HG03342 (cell line): ENCODE measurements at regions not wholly inside any gene's neighbourhood (a gene's known extent, or its start where the extent isn't known, plus 50 kb on each side); places are given as distances from the start of the nearest gene placed in this dataset.

Experiments used
- ATAC-seq: cut with Tn5 transposase; IDR thresholded peaks from one replicate; pipeline ENCODE4 v1.9.1; 2021; ENCODE audit warnings: mild to moderate bottlenecking, moderate library complexity; ENCODE audit not compliant: unreplicated experiment

DNA sequence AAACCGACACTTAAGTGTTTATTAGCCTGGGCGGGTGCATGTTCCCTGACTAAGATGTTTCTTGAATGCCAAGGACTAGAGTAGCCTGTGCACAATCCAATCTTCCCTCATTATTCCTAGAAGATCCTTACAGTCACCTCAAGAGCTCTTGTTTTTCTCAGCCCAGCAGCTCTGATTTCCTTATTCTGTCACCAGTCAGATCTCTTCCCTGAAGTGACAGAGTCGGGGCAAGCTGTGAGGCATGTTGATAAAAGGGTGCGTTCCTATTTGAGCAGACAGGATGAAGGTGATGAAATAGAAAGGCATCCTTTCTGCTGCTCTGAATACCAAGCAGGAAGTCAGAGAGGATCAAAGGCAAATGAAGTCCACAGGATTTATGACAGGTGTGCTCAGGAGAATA is 125.6 kb upstream of the MCTP2 start:
- no peak for ATAC-seq

DNA sequence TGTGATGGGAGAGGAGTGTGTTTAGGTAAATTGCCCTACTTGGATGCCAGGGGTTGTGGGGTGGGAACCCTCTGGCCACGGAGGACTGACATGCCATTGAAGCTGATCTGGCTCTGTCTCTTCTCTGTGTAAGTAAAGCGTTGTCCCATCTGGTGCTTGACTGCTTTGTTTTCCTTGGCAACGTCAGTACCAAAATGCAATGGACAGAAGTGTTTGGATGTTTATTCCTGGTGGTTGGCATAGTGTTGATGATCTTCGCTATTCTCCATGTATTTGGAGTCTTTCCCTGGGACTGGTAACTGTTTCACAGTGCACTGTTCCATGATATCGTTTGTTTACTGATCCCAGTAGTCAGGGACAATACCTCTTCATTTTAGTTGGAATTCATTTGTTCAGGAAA is 130.5 kb upstream of the MCTP2 start:
- no peak for ATAC-seq

DNA sequence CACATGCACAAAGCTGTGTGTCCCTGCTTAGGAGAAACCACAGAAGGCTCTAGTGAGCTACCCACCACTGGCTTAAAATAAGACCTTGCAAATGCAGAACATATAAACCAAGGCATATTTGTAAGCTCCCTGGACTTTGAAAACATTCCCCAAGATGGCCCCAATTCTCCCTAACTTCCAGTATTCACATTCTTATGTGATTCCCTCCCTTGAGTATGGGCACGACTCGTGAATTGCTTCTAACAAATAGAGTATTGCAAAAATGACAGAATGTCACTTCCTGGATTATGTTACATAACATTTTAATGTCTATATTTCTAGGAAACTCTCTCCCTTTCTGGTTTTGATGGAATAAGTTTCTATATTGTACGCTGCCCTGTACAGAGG is 131.8 kb upstream of the MCTP2 start:
- ATAC-seq: no peak

DNA sequence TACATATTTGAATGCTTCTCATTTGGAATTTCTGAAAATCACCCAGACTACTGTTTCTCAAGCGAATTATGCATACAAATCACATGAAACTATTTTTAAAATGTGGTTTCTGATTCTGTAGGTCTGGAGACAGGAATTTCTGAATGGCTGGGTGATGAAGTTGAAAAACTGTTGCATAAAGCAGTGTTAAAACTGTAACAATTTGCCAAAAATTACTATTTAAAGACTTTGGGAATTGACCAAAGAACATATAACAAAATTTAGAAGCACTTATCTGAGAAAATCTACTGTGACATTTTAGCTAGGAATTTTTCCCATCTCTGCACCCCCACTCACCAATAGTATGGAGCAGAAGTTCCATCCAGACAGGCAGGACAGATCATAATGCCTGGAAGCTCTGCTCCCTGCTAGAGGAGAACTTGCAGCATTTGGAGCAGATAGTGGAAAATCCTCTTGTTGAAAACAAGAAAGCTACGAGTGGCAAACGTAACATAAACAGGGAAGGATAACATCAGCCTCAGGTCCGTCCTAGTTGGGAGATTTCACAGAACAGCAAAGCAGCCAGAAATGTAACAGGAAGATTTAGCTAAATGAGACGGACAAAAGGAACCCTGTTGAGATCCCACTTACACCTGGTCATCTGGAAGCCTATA is 132.3 kb upstream of the MCTP2 start:
- ATAC-seq: no peak

DNA sequence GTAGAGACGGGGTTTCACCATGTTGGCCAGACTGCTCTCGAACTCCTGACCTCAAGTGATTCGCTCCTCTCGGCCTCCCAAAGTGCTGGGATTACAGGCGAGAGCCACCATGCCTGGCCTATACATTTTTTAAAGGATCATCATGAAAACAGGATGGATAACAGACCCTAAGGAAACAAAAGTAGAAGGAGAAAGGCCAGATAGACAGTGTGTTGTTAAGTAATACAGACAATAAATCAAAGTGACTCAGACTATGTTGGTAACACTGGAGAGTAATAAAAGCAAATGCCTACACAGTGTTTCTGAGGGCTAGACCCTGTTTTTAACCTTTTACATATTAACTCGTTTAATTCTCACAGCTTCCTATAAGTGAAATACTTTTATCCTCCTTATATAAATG is 133.8 kb upstream of the MCTP2 start:
- ATAC-seq: no peak

DNA sequence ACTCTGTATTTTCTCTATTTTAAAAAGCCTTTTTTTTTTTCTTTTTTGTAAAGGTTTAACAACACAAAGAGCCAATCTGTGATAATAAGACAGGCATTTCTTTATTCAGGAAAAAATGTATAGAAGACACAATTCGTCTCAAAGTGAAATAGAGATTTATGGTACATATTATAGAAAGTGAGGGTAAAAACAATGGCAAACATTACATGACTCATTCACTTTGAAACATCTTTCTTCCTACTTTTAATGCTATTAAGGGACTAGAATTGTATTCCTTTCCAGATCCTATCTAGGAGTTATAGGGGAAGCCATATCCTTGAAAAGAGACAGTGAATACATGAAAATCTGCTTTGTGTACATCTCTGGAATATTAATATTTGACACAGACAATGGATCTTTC is 137.1 kb upstream of the MCTP2 start:
- no peak for ATAC-seq

DNA sequence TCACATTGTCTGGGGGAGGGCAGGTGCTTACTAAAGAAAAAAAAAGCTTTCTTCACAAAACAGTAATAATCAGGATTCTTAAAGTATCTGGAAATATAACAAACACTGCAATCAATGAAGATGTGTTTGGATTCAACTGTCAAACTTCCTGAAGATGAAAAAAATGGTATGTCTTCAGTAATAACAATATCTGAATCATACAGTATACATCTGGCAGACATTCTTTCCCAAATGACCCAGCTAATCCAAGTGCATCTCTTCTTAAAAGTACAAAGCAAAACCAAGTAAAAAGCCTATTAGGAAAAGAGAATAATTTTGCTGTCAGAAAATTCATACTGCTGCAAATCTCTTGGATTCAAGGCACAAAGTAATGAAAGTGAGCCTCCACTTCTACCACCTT is 145.0 kb upstream of the MCTP2 start:
- no peak for ATAC-seq

DNA sequence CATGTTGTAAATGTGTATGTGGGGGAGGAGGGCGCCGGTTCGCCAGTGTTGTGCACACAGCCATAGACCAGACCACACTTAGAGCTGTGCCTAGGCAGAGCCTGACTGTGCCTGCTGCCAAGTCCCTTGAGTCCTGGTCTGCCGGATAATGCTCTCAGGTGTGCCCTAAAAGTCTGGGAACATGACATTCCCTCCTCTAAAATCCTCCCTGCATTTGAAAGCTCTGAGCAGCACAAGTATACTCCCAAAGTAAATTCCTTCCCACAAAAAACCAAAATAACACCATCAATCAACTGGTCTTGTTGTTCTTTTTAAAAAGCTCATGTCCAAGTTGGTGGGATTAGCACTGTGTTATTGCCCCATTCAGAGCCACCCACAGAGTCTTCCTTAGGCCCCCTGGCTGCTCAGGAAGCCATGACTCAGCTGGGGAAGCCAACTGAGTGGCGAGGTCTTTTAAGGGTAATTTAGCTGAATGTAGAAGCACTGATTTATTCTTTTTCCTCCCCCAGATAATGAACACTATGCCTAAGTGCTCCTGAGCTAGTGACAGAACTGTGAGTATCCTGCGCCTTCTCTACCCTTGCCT is 147.8 kb upstream of the MCTP2 start:
- no peak for ATAC-seq

DNA sequence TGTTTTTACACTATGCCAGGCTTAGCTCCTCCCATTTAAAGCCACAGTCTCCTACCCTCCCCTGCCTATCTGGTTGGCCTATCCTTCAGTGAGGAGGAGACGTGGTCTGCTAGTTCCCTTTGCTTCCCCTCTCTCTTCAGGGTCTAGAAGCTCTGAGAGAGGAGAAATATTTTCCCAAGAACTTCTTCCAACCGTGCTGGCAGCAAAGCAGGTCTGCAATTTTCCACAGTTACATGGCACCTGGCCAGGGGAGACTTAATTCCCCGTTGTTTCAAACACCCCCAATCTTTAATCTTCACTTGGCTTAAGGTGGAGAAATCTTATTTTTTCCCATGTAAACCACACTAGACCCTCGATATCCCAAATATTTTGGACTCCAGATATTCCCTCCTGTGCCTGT is 149.5 kb upstream of the MCTP2 start:
- no peak for ATAC-seq

DNA sequence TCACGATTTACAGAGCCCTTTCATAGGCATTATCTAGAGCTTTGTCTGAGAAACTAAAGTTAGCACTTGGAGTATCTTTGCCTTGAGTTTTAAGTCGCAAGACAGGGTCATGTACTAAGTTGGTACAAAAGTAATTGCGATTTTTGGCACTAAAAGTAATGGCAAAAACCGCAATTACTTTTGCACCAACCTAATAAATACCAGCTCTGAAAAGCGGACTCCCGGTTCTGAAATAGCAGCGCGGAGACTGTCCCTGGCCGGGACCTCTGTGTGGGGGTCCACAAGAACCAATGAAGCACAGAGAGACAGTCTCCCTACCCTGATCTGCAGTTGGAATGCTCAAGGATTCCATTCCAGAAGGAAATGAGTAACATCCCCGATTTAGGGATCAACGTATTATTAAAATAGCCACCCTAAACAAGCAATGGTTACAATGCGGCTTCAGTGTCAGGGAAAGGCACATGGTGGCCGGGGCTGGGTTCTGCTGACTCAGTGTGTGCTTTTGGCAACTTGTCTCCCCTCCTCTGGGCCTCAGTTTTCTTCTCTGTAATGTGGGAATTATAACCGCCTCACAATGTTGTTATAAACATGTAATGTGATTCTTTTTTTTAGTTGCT is 150.3 kb upstream of the MCTP2 start:
- ATAC-seq: no peak

DNA sequence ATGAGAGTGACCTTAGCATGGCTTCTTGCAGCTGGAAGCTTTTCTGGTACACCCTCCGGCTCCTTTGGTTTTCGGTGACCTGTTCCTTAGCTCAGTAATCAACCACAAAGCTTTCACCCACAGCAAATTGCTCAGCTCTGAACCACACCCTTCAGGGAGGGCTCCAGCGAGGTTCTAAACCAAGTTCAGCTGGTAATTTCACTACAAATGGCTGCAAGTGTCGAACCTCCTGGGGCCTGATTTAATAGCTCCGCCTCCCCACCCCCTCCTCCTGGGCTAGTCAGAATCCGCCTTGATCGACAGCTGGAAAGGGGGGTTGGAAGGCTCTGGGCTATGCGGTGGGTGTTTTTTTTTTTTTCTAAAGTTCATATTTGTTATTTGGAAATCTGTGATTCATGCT is 150.9 kb upstream of the MCTP2 start:
- no peak for ATAC-seq

DNA sequence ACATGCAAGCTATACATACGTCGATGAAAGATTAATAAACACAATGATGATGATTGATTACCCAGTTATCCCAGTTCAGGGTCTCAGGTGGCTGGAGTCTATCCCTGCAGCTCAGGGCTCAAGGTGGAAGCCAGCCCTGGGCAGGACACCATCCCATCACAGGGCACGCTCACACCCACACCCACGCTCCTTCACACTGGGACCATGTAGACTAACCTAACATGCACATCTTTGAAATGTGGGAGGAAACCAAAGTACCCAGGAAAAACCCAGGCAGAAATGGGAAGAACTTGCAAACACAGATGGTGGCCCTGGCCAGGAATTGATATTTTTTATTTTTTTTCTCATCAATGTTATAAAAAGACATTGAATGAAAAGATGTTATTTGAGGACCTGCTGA is 151.4 kb upstream of the MCTP2 start:
- no peak for ATAC-seq

DNA sequence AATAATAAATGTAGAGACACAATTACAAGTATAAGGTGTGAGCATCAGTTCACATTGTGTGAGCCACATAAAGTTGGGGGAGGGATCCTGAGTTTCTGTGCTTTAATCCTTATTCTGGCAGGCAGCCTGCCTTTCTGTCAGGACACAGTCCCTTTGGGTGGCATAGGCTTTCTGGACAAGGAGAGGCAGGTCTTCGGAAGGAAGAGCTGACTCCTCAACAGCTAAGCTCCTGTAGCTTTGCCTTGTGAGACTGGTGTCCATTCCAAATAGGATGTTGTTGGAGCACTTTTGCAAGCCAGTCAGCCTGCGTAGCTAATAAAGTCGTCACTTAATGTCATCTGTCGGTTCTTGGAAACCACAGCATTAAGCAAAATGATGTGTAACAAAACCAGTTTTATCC is 151.9 kb upstream of the MCTP2 start:
- no peak for ATAC-seq

DNA sequence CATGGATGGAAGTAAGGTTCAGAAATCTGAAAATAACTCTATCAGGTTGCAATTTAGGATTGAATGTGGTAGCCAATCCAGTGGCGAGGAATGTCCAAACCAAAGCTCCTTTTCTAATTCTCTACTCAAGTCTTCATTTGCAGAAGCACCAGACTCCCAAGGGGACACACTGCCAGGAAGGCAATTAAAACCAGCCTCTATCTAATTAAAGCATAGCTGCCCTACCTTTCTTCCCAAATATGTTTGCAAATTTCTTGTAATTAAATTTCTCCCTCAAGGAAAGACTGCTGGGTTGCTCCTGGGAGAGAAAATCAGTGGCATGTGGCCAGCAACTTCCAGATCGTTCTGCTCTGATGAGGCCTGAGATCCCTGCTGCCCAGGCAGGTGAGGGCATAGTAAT is 153.4 kb upstream of the MCTP2 start:
- no peak for ATAC-seq

DNA sequence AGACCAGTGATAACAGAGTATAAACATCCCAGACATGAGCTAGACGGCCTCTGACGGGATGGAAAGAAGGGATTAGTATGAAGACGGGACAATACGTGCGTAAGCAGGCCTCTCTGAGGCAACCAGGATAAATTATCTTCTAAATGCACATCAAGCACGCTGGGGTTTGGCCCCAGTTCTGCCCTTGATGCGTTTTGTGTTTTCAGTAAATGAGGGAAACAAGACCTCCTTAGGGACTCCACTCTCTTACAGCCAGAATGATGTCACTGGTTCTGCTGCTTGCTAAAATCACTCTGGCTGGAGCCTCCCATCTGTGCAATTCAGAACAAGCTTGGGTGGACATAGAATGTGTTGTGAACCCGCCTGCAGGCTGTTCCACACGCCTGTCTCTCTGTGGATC is 156.0 kb upstream of the MCTP2 start:
- no peak for ATAC-seq

DNA sequence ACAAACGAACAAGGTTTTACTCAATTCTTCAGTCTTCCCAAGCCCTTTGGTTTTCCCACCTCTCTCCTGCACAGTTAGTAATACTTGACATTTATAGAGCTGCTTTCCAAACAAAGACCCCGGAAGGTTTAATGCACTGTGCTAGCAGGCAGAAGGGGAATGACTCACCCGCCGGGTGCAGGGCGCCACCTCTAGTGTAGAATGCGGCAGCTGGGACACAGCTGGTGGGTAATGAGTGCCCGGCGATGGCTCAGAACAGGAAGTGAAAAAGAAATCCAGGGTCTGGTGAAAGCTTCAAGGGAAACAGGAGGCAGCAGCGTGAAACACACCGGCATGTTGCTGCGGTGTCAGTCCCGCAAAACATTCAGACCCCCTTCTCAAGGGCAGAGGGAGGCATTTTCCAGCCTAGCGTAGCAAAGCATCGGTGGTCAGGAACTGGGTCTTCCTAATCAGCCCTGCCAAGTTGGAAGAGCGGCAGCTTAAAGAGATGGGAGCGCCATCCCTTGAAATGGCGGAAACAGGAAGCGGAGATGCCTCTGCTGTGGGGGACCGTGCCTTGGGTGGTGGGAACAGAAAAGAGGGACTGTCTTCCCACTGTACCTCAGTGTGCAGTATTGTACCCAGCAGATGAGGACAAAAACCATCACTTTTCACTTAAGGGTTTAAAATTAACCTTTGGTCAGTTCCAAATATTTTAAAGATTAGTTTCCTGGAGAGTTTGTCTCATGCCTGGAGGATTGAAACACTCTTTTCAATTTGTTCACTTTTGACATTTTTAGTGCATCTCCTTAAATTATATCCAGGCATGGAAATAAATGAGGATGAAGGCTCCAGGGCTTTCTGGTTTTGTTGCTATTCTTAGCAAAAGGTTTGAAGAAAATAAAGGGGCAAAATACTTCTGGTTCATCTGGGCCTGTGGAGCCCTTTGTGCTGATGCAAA is 160.7 kb upstream of the MCTP2 start:
- ATAC-seq: no peak

DNA sequence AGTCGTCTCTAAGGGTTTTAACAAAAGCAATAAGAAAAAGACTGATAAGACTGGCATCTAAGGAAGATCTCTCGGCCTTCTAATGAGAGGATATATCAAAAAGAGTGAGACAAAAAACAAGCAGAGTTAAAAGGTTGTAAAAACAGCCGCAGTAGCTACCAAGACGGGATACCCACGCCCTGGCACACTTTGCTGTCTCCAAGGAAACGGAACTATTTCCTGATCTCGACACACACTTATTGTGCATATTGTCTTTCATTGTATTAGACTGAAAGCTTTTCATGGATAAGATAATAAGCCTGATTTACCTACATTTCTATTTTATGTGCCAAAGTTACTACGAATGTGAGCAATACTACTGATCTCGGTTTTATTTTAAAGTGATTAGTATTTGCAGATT is 161.5 kb upstream of the MCTP2 start:
- ATAC-seq: no peak

DNA sequence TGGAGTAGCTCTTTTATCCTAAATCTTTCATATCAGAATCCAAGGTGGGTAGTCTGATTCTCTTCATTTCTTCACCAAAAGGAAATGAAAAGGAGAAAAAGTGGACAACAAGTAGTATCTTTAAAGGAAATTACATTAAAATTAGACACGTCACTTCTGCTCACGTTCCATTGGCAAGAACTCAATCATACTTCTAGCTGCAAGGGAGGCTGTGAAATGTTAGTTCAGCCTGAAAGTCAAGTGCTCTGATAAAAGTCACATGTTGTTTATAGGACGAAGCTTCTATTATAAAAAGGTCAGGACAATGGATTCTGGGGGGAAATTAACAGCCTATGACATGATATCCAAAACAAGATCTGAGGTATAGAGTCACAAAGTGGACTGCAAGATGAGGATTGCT is 164.6 kb upstream of the MCTP2 start:
- no peak for ATAC-seq

DNA sequence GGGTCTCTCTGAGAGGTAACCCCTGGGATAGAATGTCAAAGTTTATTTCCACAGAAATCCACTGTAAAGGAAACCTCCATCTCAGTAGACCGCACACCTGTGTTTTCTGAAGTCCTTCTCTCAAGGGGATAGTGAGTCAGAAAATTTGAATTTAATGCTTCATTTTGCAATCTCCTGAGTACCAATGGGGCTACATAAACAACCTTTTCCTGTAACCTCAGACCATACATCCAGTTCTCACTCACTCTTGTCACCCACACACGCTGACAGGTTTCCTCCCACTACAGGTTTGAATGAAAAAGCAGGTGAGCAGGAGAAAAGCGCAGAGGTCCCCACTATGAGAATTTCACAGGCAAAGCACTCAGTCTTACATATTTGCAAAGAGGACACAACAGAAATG is 165.3 kb upstream of the MCTP2 start:
- ATAC-seq: no peak

DNA sequence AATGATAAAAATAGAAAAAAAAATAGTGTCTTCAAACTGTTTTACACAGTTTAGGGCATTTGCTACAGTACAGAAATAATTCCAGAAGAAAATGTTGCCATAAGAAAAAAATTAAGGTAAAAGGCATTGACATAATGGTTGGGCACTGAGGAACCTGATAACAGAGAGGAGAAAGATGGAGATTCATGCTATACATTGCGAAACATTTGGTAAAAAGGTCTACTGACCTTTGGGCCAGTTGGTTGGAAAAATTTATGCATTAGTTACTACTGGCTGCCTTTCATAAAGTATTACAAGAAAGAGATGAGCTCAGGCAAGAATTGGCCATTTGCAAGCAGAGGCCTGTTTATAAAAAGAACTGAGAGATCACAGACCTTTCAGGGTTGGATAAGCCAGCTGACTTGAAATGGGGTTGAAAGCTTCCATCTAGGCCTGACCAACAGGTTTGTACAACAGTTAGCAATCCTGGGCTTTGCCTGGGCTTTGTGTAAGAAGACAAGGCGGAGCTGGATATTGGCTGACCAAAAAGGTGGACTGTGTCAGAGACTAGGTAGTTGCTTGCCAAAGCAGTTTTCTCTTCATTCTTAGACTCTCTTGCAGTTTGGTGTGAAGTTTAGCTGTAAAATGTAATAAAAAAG is 166.6 kb upstream of the MCTP2 start:
- ATAC-seq: no peak

DNA sequence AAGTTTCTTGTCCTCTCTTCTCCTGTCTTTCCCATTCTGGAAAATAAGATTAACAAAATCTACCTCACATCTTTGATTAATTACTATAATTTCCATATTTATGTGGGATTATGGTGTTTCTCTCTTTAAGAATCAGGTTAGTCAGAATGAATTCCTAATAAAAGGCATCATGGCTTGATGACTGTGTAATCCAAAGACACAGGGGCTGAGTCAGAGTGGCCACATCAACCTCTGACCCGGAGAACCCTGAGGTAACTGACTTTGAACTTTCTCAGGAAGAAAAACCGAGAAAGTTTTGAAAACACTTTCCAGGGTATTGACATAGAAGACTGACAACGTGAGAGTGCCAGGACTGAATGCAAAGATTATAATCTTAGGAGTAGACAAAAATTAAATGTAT is 170.3 kb upstream of the MCTP2 start:
- no peak for ATAC-seq
